ENCODE measurements at regions not wholly inside any gene's neighbourhood (a gene's known extent, or its start where the extent isn't known, plus 50 kb on each side); places are given as distances from the start of the nearest gene placed in this dataset.

- no peak for TF ChIP-seq CTCF (IDR thresholded peaks at IDR 0.05)
- no peak for TF ChIP-seq POLR2A (IDR thresholded peaks at IDR 0.05)
Observed at GRCh38 chr3:151979906-151980305, 106.5 kb downstream of the SUCNR1 start.

All from esophagus squamous epithelium (tissue), 4 donors.